Keratinocyte (primary cell): ENCODE measurements at regions not wholly inside any gene's neighbourhood (a gene's known extent, or its start where the extent isn't known, plus 50 kb on each side); places are given as distances from the start of the nearest gene placed in this dataset.

Experiments used
- DNase-seq: peaks from one replicate; pipeline ENCODE4 v3.0.0-alpha.2; 2011; ENCODE audit warnings: low read depth, missing footprints, low spot score
- FAIRE-seq: peaks from 2 replicates; lab custom pipeline; 2011; peaks lifted over from hg19 to GRCh38; lab: Jason Lieb, UNC
- H2AFZ ChIP-seq: 2 replicates; pipeline ENCODE4 v1.6.0; 2012; ENCODE audit warnings: low read length, control low read depth, inconsistent platforms; ENCODE audit not compliant: control insufficient read depth
- H3K27ac ChIP-seq: 2 replicates; pipeline ENCODE4 v1.5.1; 2011; ENCODE audit warnings: low read length; ENCODE audit not compliant: control insufficient read depth, insufficient read depth
- H3K27me3 ChIP-seq: 3 replicates; pipeline ENCODE4 v1.6.0; 2011; ENCODE audit warnings: low read length; ENCODE audit not compliant: control insufficient read depth, insufficient read depth; ENCODE audit errors: extremely low read depth
- H3K36me3 ChIP-seq, 2 experiments: 2 replicates in 1 of 2; 3 replicates in 1 of 2; pipeline ENCODE4 v1.5.1; 2011; ENCODE audit warnings: low read length in 2 of 2, mild to moderate bottlenecking in 1 of 2; ENCODE audit not compliant: control insufficient read depth in 2 of 2, insufficient read depth in 2 of 2; ENCODE audit errors: extremely low read depth in 1 of 2
- H3K4me1 ChIP-seq: 3 replicates; pipeline ENCODE4 v1.5.1; 2011; ENCODE audit warnings: low read length; ENCODE audit not compliant: control insufficient read depth, insufficient read depth; ENCODE audit errors: extremely low read depth
- H3K4me2 ChIP-seq: 3 replicates; pipeline ENCODE4 v1.6.0; 2011; ENCODE audit warnings: low read depth, low read length; ENCODE audit not compliant: control insufficient read depth, insufficient read depth; ENCODE audit errors: extremely low read depth
- H3K4me3 ChIP-seq, 3 experiments: fragments of 200-600 bp in 1 of 3; sonication (generic) in 1 of 3; 2 replicates in 2 of 3; 3 replicates in 1 of 3; pipeline ENCODE4 v1.5.1; 2011 to 2016; ENCODE audit warnings: low read length in 3 of 3, mild to moderate bottlenecking in 3 of 3, control low read depth in 2 of 3, inconsistent platforms in 1 of 3, low read depth in 1 of 3, mixed read lengths in 1 of 3, mixed run types in 1 of 3, moderate library complexity in 1 of 3; ENCODE audit not compliant: control insufficient read depth in 2 of 3, insufficient read depth in 2 of 3; ENCODE audit errors: extremely low read depth in 1 of 3
- H3K79me2 ChIP-seq: 2 replicates; pipeline ENCODE4 v1.6.0; 2012; ENCODE audit warnings: low read length; ENCODE audit not compliant: control insufficient read depth, insufficient read depth
- H3K9ac ChIP-seq: 3 replicates; pipeline ENCODE4 v1.6.0; 2011; ENCODE audit warnings: low read length; ENCODE audit not compliant: control insufficient read depth, insufficient read depth; ENCODE audit errors: extremely low read depth
- H3K9me1 ChIP-seq: 3 replicates; pipeline ENCODE4 v1.6.0; 2011; ENCODE audit warnings: low read length; ENCODE audit not compliant: control insufficient read depth, insufficient read depth; ENCODE audit errors: extremely low read depth
- H3K9me3 ChIP-seq: 2 replicates; pipeline ENCODE4 v1.5.1; 2012; ENCODE audit warnings: low read depth, low read length; ENCODE audit not compliant: control insufficient read depth
- H4K20me1 ChIP-seq: 3 replicates; pipeline ENCODE4 v1.6.0; 2011; ENCODE audit warnings: low read length; ENCODE audit not compliant: control insufficient read depth, insufficient read depth; ENCODE audit errors: extremely low read depth
- CTCF ChIP-seq, 3 experiments: IDR thresholded peaks in 1 of 3; conservative IDR thresholded peaks in 1 of 3; optimal IDR thresholded peaks in 1 of 3; 2 replicates in 2 of 3; 3 replicates in 1 of 3; pipeline versions ENCODE3 to v1.5.1; 2011; ENCODE audit warnings: low read length in 3 of 3, mild to moderate bottlenecking in 3 of 3, moderate library complexity in 2 of 3, control low read depth in 1 of 3, inconsistent platforms in 1 of 3; ENCODE audit not compliant: insufficient read depth in 2 of 3; ENCODE audit errors: extremely low read depth in 1 of 3
- EZH2 ChIP-seq: IDR thresholded peaks from one replicate; pipeline ENCODE4 v1.6.1; 2012; ENCODE audit warnings: inconsistent platforms, mild to moderate bottlenecking, low read length, moderate library complexity
- dilution Hi-C: fragments of 300-500 bp; cut with MboI; formaldehyde crosslinking; loops from one replicate; pipeline ENCODE4 v1.7.0; 2020; ENCODE audit warnings: low sequenced_read_pairs; ENCODE audit not compliant: extremely low pct_ligation_motif_present

GRCh38 chr4:122009524-122009923 is 57.7 kb upstream of the TRPC3 start:
- no peak overlapping the region for H3K27ac ChIP-seq
- H3K4me2 ChIP-seq: no peak overlapping the region
- DNase-seq (no peak), FAIRE-seq (no peak)
- no peak overlapping the region for H2AFZ ChIP-seq
- no peak for TF ChIP-seq EZH2
- no peak for TF ChIP-seq CTCF (optimal IDR thresholded peaks at IDR 0.05 in 1 of 3, IDR thresholded peaks at IDR 0.05 in 1 of 3, conservative IDR thresholded peaks at IDR 0.05 in 1 of 3; ENCODE audit: extremely low read depth in 1 of 3, insufficient read depth in 2 of 3, low read length in 3 of 3)
- H3K9me1 ChIP-seq: no peaks in the 10 kb centered on the region
- no peaks in the 10 kb centered on the region for H3K36me3 ChIP-seq
- dilution Hi-C loops: no loop called here
- H3K79me2 ChIP-seq: no peaks in the 10 kb centered on the region
- H4K20me1 ChIP-seq: no peaks in the 10 kb centered on the region
- H3K9me3 ChIP-seq: no peaks in the 10 kb centered on the region
- no peak overlapping the region for H3K9ac ChIP-seq
- H3K4me3 ChIP-seq: no peak overlapping the region
- no peaks in the 10 kb centered on the region for H3K4me1 ChIP-seq
- H3K27me3 ChIP-seq: peaks cover 5% of the 10 kb centered on the region

- Histone ChIP-seq H3K4me2 (no peak overlapping the region), H3K4me1 (no peaks in the 10 kb centered on the region), H3K79me2 (no peaks in the 10 kb centered on the region), H3K9me1 (no peaks in the 10 kb centered on the region), H2AFZ (no peak overlapping the region), H3K27me3 (no peaks in the 10 kb centered on the region), H3K27ac (no peak overlapping the region), H3K9me3 (no peaks in the 10 kb centered on the region), H3K9ac (no peak overlapping the region), H3K4me3 (no peak overlapping the region), H3K36me3 (no peaks in the 10 kb centered on the region), H4K20me1 (no peaks in the 10 kb centered on the region)
- no peak for TF ChIP-seq CTCF (optimal IDR thresholded peaks at IDR 0.05 in 1 of 3, IDR thresholded peaks at IDR 0.05 in 1 of 3, conservative IDR thresholded peaks at IDR 0.05 in 1 of 3; ENCODE audit: extremely low read depth in 1 of 3, insufficient read depth in 2 of 3, low read length in 3 of 3)
- TF ChIP-seq EZH2: no peak
- DNase-seq (no peak), FAIRE-seq (no peak)
- dilution Hi-C loops: no loop called here
Observed at GRCh38 chr4:122007016-122007415, 55.2 kb upstream of the TRPC3 start.
